SKM-1 treated with dmso at 0.1 percent for 144 hours (cell line): ENCODE measurements at regions not wholly inside any gene's neighbourhood (a gene's known extent, or its start where the extent isn't known, plus 50 kb on each side); places are given as distances from the start of the nearest gene placed in this dataset.

Experiments
- DNase-seq: peaks from one replicate; lab custom pipeline; 2025; ENCODE audit not compliant: unreplicated experiment; lab: John Stamatoyannopoulos, UW

- peak; percentile 76 for DNase-seq
Observed at GRCh38 chr3:194003114-194004057, 132.6 kb upstream of the HES1 start.

GRCh38 chr3:194005930-194006501 lies 129.9 kb upstream of the HES1 start:
- DNase-seq = no peak

- DNase-seq = no peak
Observed at GRCh38 chr3:194007592-194008337, 128.2 kb upstream of the HES1 start.

- DNase-seq = no peak
Observed at GRCh38 chr3:194009019-194009418, 126.9 kb upstream of the HES1 start.

- no peak for DNase-seq
Observed at GRCh38 chr3:194009892-194010533, 125.9 kb upstream of the HES1 start.

GRCh38 chr3:194011807-194012206 lies 124.1 kb upstream of the HES1 start:
- no peak for DNase-seq

GRCh38 chr3:194013928-194014327 lies 122.0 kb upstream of the HES1 start:
- no peak for DNase-seq

- no peak for DNase-seq
Observed at GRCh38 chr3:194014756-194015155, 121.2 kb upstream of the HES1 start.

GRCh38 chr3:194019398-194020165 lies 116.4 kb upstream of the HES1 start:
- DNase-seq = no peak

- no peak for DNase-seq
Observed at GRCh38 chr3:194022052-194022451, 113.9 kb upstream of the HES1 start.

GRCh38 chr3:194022816-194023215 lies 113.1 kb upstream of the HES1 start:
- DNase-seq = no peak

GRCh38 chr3:194023501-194024280 lies 112.3 kb upstream of the HES1 start:
- DNase-seq = no peak

GRCh38 chr3:194025119-194025518 lies 110.8 kb upstream of the HES1 start:
- no peak for DNase-seq

- DNase-seq = no peak
Observed at GRCh38 chr3:194025951-194026350, 110.0 kb upstream of the HES1 start.

GRCh38 chr3:194028434-194029004 lies 107.4 kb upstream of the HES1 start:
- no peak for DNase-seq

GRCh38 chr3:194029846-194030245 lies 106.1 kb upstream of the HES1 start:
- no peak for DNase-seq

GRCh38 chr3:194030372-194030771 lies 105.6 kb upstream of the HES1 start:
- DNase-seq = no peak

GRCh38 chr3:194031349-194031748 lies 104.6 kb upstream of the HES1 start:
- DNase-seq = no peak

- DNase-seq = no peak
Observed at GRCh38 chr3:194031867-194032635, 103.9 kb upstream of the HES1 start.
